A549 (cell line): ENCODE measurements at regions not wholly inside any gene's neighbourhood (a gene's known extent, or its start where the extent isn't known, plus 50 kb on each side); places are given as distances from the start of the nearest gene placed in this dataset.

Experiments used
- ATAC-seq, 2 experiments: fragments of 200-7000 bp in 1 of 2; fragments of >200 bp in 1 of 2; cut with Nextera tagmentation in 1 of 2; cut with Tn5 transposase in 1 of 2; 3 replicates each; pipeline versions ENCODE4 v1.8.0 to v1.9.1; 2018 to 2020; ENCODE audit warnings: mild to moderate bottlenecking in 1 of 2, moderate library complexity in 1 of 2
- CTCF ChIA-PET: fragments of 300-600 bp; sonication (Branson Sonifier 250); formaldehyde crosslinking; extraction: SDS; loops from one replicate; lab custom pipeline; 2021; ENCODE audit warnings: antibody characterized with exemption, inconsistent platforms; lab: Yijun Ruan, JAX
- POLR2A ChIA-PET: fragments of 350-600 bp; formaldehyde crosslinking; extraction: SDS; loops from one replicate; lab custom pipeline; 2021; ENCODE audit warnings: antibody characterized with exemption, inconsistent platforms; lab: Yijun Ruan, JAX
- DNase-seq, 2 experiments: peaks; one replicate each; pipeline versions ENCODE4 v3.0.0 to v3.0.0-alpha.2; 2011 to 2016; ENCODE audit warnings: low read depth in 1 of 2, low spot score in 1 of 2
- FAIRE-seq: peaks from 2 replicates; lab custom pipeline; 2011; peaks lifted over from hg19 to GRCh38; lab: Jason Lieb, UNC
- H3K27ac ChIP-seq, 2 experiments: fragments of >200 bp; sonication (Bioruptor Twin); formaldehyde crosslinking; 3 replicates each; pipeline ENCODE4 v1.5.1; 2016 to 2017
- H3K4me1 ChIP-seq: fragments of >200 bp; sonication (Bioruptor Twin); formaldehyde crosslinking; 3 replicates; pipeline ENCODE4 v1.6.1; 2016
- H3K4me2 ChIP-seq: fragments of >200 bp; sonication (Bioruptor Twin); formaldehyde crosslinking; 3 replicates; pipeline ENCODE4 v1.6.1; 2016
- H3K4me3 ChIP-seq: fragments of >200 bp; sonication (Bioruptor Twin); formaldehyde crosslinking; 3 replicates; pipeline ENCODE4 v1.5.1; 2016
- H3K9me3 ChIP-seq: fragments of >200 bp; sonication (Bioruptor Twin); formaldehyde crosslinking; 3 replicates; pipeline ENCODE4 v1.6.1; 2016
- BHLHE40 ChIP-seq: IDR thresholded peaks from 2 replicates; pipeline ENCODE4 v1.6.1; 2012; ENCODE audit warnings: low read depth, low read length, inconsistent platforms
- CBX8 ChIP-seq: fragments of 200-600 bp; sonication (generic); IDR thresholded peaks from 2 replicates; pipeline ENCODE4 v1.6.1; 2016
- CHD4 ChIP-seq: fragments of 200-600 bp; sonication (generic); IDR thresholded peaks from 2 replicates; pipeline ENCODE4 v1.6.1; 2016; ENCODE audit warnings: antibody characterized with exemption, mild to moderate bottlenecking, borderline replicate concordance
- EHF ChIP-seq: fragments of 250-450 bp; sonication (Bioruptor Pico); IDR thresholded peaks from 2 replicates; pipeline ENCODE4 v1.5.0; 2020; ENCODE audit warnings: mild to moderate bottlenecking
- EP300 ChIP-seq, 2 experiments: fragments of >200 bp; sonication (Bioruptor Twin); formaldehyde crosslinking; IDR thresholded peaks; 2 replicates in 1 of 2; 3 replicates in 1 of 2; pipeline ENCODE4 v1.6.1; 2016 to 2017
- ESRRA ChIP-seq: fragments of 150-350 bp; IDR thresholded peaks from 2 replicates; pipeline ENCODE4 v1.6.1; 2014; ENCODE audit warnings: mild to moderate bottlenecking, low read length, borderline replicate concordance
- FOSL2 ChIP-seq, 2 experiments: fragments of 450-650 bp in 1 of 2; fragments of >200 bp in 1 of 2; sonication (Bioruptor Twin) in 1 of 2; formaldehyde crosslinking; IDR thresholded peaks; 2 replicates each; pipeline versions ENCODE4 v1.5.0 to v1.6.1; 2016 to 2020; ENCODE audit warnings: mild to moderate bottlenecking in 1 of 2, moderate library complexity in 1 of 2
- HDAC2 ChIP-seq: fragments of 200-600 bp; sonication (generic); IDR thresholded peaks from 2 replicates; pipeline ENCODE4 v1.6.1; 2016
- HOXB13 ChIP-seq: fragments of 250-450 bp; sonication (Bioruptor Pico); IDR thresholded peaks from 2 replicates; pipeline ENCODE4 v1.5.0; 2020; ENCODE audit warnings: low read depth, mild to moderate bottlenecking, moderate library complexity
- KDM5A ChIP-seq: fragments of 200-600 bp; sonication (generic); IDR thresholded peaks from 2 replicates; pipeline ENCODE4 v1.6.1; 2016; ENCODE audit warnings: antibody characterized with exemption, mild to moderate bottlenecking
- MYC ChIP-seq: IDR thresholded peaks from 2 replicates; pipeline ENCODE4 v1.6.1; 2012; ENCODE audit warnings: mild to moderate bottlenecking, inconsistent platforms, low read length, improper control_type of control experiment, borderline replicate concordance
- NPAS2 ChIP-seq: fragments of 250-450 bp; sonication (Bioruptor Pico); IDR thresholded peaks from 2 replicates; pipeline ENCODE4 v1.8.0; 2022; ENCODE audit warnings: mild to moderate bottlenecking, moderate library complexity, borderline replicate concordance
- NR3C1 ChIP-seq: fragments of >200 bp; sonication (Bioruptor Twin); formaldehyde crosslinking; IDR thresholded peaks from 3 replicates; pipeline ENCODE4 v1.6.1; 2017
- PHF8 ChIP-seq: fragments of 200-600 bp; sonication (generic); IDR thresholded peaks from 2 replicates; pipeline ENCODE4 v1.6.1; 2016; ENCODE audit warnings: low read depth, mild to moderate bottlenecking, antibody characterized with exemption, moderate library complexity, borderline replicate concordance
- POLR2A ChIP-seq: IDR thresholded peaks from 2 replicates; pipeline ENCODE4 v1.6.1; 2012; ENCODE audit warnings: mild to moderate bottlenecking, low read length
- RARB ChIP-seq: fragments of 250-450 bp; sonication (Bioruptor Pico); IDR thresholded peaks from 2 replicates; pipeline ENCODE4 v1.8.0; 2021; ENCODE audit warnings: mild to moderate bottlenecking, moderate library complexity
- RCOR1 ChIP-seq: fragments of 150-350 bp; IDR thresholded peaks from 2 replicates; pipeline ENCODE4 v1.6.1; 2014; ENCODE audit warnings: antibody characterized with exemption, low read length, low read depth
- RFX5 ChIP-seq: fragments of 450-650 bp; IDR thresholded peaks from 2 replicates; pipeline ENCODE4 v1.7.1; 2014; ENCODE audit warnings: antibody characterized with exemption, mild to moderate bottlenecking, moderate library complexity
- SREBF2 ChIP-seq: fragments of 450-650 bp; IDR thresholded peaks from 2 replicates; pipeline ENCODE4 v1.6.1; 2014; ENCODE audit warnings: mild to moderate bottlenecking, moderate library complexity
- ZFP36 ChIP-seq: fragments of 450-650 bp; IDR thresholded peaks from 2 replicates; pipeline ENCODE4 v1.6.1; 2014; ENCODE audit warnings: borderline replicate concordance; ENCODE audit not compliant: partially characterized antibody
- ZNF302 ChIP-seq: fragments of 250-450 bp; sonication (Bioruptor Pico); IDR thresholded peaks from 2 replicates; pipeline ENCODE4 v1.9.0; 2021; ENCODE audit warnings: inconsistent platforms, mild to moderate bottlenecking, moderate library complexity
- WGBS: methylation state at CpG from one replicate; pipeline ENCODE4 v1.1.6; 2017; ENCODE audit errors: missing lambda C conversion rate; 5-methylcytosine and 5-hydroxymethylcytosine counted together
- TF ChIP-seq, protein P1 (sequence below): fragments of >200 bp; sonication (Bioruptor Twin); formaldehyde crosslinking; IDR thresholded peaks from 2 replicates; pipeline ENCODE4 v1.6.1; 2016
- TF ChIP-seq, protein P2 (sequence below): IDR thresholded peaks from 2 replicates; pipeline ENCODE4 v1.6.1; 2012; ENCODE audit warnings: low read depth, borderline replicate concordance
- TF ChIP-seq, protein P3 (sequence below): IDR thresholded peaks from 2 replicates; pipeline ENCODE4 v1.6.1; 2012
- TF ChIP-seq, protein P4 (sequence below): fragments of >200 bp; sonication (Bioruptor Twin); formaldehyde crosslinking; IDR thresholded peaks from 3 replicates; pipeline ENCODE4 v1.5.1; 2016
- TF ChIP-seq, protein P5 (sequence below): fragments of 250-450 bp; sonication (Bioruptor Pico); IDR thresholded peaks from 2 replicates; pipeline ENCODE4 v1.5.0; 2020; ENCODE audit warnings: low read depth, mild to moderate bottlenecking, moderate library complexity
- TF ChIP-seq, protein P6 (sequence below): IDR thresholded peaks from 2 replicates; pipeline ENCODE4 v1.6.1; 2012

DNA sequence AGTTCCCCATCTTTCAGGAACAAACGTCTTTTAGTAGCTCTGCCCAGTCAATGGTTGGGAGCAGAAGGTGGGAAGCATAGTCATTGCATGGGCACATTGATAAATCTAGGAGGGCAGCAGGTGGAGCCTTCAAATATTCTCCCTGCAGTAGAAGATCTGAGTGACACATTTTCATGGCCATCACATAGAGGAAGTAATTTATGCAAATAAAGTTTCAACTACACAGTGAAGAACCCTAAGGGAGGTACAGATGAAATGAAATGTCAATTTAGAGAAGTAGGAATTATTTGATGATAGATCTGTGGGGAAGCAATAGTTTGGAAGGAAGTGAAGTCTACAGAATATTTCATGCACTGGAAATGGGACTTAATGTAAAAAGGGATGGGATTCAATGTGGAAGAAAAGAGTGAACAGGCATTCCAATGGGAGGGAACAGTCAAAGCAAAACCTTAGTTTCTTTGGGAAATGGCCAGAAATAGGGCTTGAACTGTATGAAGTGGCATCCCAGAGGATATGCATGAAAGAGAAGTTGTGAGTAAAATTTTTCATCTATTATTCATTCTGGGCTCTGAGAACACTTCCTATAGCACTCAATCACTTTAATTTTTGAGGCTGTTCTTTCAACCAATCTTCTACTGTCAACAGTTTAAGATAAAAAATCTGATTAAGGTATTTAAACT, 256.2 kb upstream of the LUZP2 start:
- Histone ChIP-seq H3K4me2 (no peak overlapping the region), H3K27ac (no peak overlapping the region), H3K4me1 (no peaks in the 10 kb centered on the region), H3K4me3 (no peak overlapping the region), H3K9me3 (no peaks in the 10 kb centered on the region)
- TF ChIP-seq BHLHE40: no peak
- TF ChIP-seq KDM5A: no peak
- TF ChIP-seq POLR2A: no peak
- no peak for TF ChIP-seq FOSL2 (IDR thresholded peaks at IDR 0.05)
- no peak for TF ChIP-seq FOSL2 (CRISPR knock-in tag; IDR thresholded peaks at IDR 0.05)
- TF ChIP-seq PHF8: no peak
- TF ChIP-seq, protein P1, sequence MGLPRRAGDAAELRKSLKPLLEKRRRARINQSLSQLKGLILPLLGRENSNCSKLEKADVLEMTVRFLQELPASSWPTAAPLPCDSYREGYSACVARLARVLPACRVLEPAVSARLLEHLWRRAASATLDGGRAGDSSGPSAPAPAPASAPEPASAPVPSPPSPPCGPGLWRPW: no peak
- POLR2A ChIA-PET: no interaction called here
- 0% methylated on average over 1 of the region's 1 CpG for WGBS
- FAIRE-seq: no peak
- no peak for DNase-seq
- ATAC-seq: no peak
- CTCF ChIA-PET: no interaction called here

DNA sequence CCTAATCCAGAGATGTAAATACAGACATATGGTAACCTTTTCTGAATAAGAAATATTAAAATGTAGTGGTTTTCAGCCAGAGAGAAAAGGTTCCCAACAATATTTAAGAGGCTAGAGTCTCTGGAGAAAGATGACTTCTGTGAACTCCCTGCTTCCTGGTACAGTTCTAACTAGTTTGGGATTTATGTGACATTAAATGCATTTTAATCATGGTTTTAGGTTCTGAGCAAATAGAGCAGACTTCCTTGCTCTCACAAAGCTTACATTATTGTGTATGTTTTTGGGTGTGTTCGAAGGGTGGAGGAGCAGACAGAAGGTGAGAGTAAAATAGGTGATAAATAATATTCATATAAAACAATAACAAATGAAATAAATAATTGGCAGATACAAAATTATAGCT, 250.1 kb upstream of the LUZP2 start:
- ChIA-PET CTCF (no interaction called here), POLR2A (no interaction called here)
- Histone ChIP-seq H3K4me2 (no peak overlapping the region), H3K4me1 (no peaks in the 10 kb centered on the region), H3K27ac (no peak overlapping the region), H3K4me3 (no peak overlapping the region), H3K9me3 (no peaks in the 10 kb centered on the region)
- ATAC-seq (no peak), FAIRE-seq (no peak), DNase-seq (no peak)
- TF ChIP-seq BHLHE40 (no peak), CHD4 (no peak), NR3C1 (no peak), KDM5A (no peak), HOXB13 (CRISPR knock-in tag) (no peak), ZFP36 (no peak), RCOR1 (no peak)
- TF ChIP-seq, protein P1: no peak
- TF ChIP-seq, protein P2, sequence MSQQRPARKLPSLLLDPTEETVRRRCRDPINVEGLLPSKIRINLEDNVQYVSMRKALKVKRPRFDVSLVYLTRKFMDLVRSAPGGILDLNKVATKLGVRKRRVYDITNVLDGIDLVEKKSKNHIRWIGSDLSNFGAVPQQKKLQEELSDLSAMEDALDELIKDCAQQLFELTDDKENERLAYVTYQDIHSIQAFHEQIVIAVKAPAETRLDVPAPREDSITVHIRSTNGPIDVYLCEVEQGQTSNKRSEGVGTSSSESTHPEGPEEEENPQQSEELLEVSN: no peak
- TF ChIP-seq, protein P3, sequence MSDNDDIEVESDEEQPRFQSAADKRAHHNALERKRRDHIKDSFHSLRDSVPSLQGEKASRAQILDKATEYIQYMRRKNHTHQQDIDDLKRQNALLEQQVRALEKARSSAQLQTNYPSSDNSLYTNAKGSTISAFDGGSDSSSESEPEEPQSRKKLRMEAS: no peak
- 0% methylated on average over 1 of the region's 1 CpG for WGBS

DNA sequence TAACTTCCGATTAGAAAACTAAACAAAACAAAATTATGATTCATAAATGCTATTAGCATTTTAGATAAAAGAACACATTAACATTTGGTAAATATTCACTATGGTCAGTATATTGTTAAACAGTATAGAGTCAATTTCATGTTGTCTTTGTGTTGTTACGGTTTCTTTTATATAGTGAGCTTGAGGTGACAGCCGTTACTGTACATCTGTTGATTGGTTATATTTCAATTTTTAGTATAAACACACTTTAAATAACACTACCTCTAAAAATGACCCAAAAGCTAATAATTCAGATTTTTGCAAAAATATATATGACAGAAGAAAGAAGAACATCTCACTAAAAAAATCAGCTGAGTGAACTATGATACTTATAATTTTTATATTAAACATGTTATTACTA, 249.0 kb upstream of the LUZP2 start:
- no peak for FAIRE-seq
- WGBS: 61% methylated on average over 3 of the region's 3 CpGs
- no peak overlapping the region for H3K4me3 ChIP-seq
- no peak overlapping the region for H3K4me2 ChIP-seq
- ATAC-seq: no peak
- no peak for DNase-seq
- H3K9me3 ChIP-seq: no peaks in the 10 kb centered on the region
- TF ChIP-seq RFX5 (no peak), ESRRA (no peak), NPAS2 (no peak), ZNF302 (CRISPR knock-in tag) (no peak), CBX8 (no peak), RARB (CRISPR knock-in tag) (no peak), MYC (no peak), HDAC2 (no peak), SREBF2 (no peak), NR3C1 (no peak), EP300 (IDR thresholded peaks at IDR 0.05) (no peak), EHF (CRISPR knock-in tag) (no peak)
- TF ChIP-seq, protein P4, sequence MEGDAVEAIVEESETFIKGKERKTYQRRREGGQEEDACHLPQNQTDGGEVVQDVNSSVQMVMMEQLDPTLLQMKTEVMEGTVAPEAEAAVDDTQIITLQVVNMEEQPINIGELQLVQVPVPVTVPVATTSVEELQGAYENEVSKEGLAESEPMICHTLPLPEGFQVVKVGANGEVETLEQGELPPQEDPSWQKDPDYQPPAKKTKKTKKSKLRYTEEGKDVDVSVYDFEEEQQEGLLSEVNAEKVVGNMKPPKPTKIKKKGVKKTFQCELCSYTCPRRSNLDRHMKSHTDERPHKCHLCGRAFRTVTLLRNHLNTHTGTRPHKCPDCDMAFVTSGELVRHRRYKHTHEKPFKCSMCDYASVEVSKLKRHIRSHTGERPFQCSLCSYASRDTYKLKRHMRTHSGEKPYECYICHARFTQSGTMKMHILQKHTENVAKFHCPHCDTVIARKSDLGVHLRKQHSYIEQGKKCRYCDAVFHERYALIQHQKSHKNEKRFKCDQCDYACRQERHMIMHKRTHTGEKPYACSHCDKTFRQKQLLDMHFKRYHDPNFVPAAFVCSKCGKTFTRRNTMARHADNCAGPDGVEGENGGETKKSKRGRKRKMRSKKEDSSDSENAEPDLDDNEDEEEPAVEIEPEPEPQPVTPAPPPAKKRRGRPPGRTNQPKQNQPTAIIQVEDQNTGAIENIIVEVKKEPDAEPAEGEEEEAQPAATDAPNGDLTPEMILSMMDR: no peak
- TF ChIP-seq, protein P5, sequence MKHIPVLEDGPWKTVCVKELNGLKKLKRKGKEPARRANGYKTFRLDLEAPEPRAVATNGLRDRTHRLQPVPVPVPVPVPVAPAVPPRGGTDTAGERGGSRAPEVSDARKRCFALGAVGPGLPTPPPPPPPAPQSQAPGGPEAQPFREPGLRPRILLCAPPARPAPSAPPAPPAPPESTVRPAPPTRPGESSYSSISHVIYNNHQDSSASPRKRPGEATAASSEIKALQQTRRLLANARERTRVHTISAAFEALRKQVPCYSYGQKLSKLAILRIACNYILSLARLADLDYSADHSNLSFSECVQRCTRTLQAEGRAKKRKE (CRISPR knock-in tag): no peak
- TF ChIP-seq, protein P6, sequence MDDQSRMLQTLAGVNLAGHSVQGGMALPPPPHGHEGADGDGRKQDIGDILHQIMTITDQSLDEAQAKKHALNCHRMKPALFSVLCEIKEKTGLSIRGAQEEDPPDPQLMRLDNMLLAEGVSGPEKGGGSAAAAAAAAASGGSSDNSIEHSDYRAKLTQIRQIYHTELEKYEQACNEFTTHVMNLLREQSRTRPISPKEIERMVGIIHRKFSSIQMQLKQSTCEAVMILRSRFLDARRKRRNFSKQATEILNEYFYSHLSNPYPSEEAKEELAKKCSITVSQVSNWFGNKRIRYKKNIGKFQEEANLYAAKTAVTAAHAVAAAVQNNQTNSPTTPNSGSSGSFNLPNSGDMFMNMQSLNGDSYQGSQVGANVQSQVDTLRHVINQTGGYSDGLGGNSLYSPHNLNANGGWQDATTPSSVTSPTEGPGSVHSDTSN: no peak
- ChIA-PET CTCF (no interaction called here), POLR2A (no interaction called here)
- no peaks in the 10 kb centered on the region for H3K4me1 ChIP-seq
- no peak overlapping the region for H3K27ac ChIP-seq
